Right atrium auricular region (tissue), 2 donors: ENCODE measurements at regions not wholly inside any gene's neighbourhood (a gene's known extent, or its start where the extent isn't known, plus 50 kb on each side); places are given as distances from the start of the nearest gene placed in this dataset.

Experiments used
- DNase-seq: peaks from one replicate; pipeline ENCODE4 v3.0.0-alpha.2; 2019; ENCODE audit warnings: low spot score
- H3K27ac ChIP-seq, 2 donors: fragments of 200-600 bp; sonication (generic); 1 replicate in 1 of 2; 2 replicates in 1 of 2; pipeline ENCODE4 v1.5.1; 2016 to 2019
- H3K27me3 ChIP-seq, 2 donors: fragments of 200-600 bp; sonication (generic); one replicate each; pipeline versions ENCODE4 v1.5.1 to v1.6.0; 2017 to 2019
- H3K36me3 ChIP-seq: fragments of 200-600 bp; sonication (generic); one replicate; pipeline ENCODE4 v1.5.1; 2016
- H3K4me1 ChIP-seq, 2 donors: fragments of 200-600 bp; sonication (generic); one replicate each; pipeline versions ENCODE4 v1.5.1 to v1.6.0; 2017 to 2019
- H3K4me3 ChIP-seq, 2 donors: fragments of 200-600 bp; sonication (generic); 1 replicate in 1 of 2; 2 replicates in 1 of 2; pipeline ENCODE4 v1.5.1; 2017 to 2019; ENCODE audit warnings: mild to moderate bottlenecking in 1 of 2, moderate library complexity in 1 of 2
- H3K9me3 ChIP-seq, 2 donors: fragments of 200-600 bp; sonication (generic); one replicate each; pipeline ENCODE4 v1.5.1; 2019
- TF ChIP-seq, protein P1 (sequence below), 2 donors: fragments of 200-600 bp; sonication (generic); IDR thresholded peaks; one replicate each; pipeline ENCODE4 v1.5.1; 2019; ENCODE audit warnings: antibody characterized with exemption in 2 of 2

DNA sequence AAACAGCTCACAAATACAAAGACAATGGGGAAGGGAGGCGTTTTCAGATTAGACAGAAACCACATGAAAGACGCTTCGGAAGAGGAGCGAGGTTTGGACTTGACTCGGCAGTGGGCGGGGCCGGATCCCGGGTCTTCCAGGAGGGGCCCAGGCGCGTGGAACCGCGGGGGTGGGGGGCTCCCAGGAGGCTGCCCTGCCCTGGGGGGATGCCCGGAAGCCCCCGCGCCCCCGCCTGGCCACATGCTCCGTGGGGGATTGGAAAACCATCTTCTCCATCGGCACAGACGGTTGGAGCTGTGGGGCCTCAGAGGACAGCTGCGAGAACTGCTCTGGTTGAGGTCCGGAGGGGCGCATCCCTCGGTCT, 186.0 kb upstream of the SHH start:
- DNase-seq: peak; percentile 46
- H3K4me1 ChIP-seq: no peaks in the 10 kb centered on the region
- TF ChIP-seq, protein P1, sequence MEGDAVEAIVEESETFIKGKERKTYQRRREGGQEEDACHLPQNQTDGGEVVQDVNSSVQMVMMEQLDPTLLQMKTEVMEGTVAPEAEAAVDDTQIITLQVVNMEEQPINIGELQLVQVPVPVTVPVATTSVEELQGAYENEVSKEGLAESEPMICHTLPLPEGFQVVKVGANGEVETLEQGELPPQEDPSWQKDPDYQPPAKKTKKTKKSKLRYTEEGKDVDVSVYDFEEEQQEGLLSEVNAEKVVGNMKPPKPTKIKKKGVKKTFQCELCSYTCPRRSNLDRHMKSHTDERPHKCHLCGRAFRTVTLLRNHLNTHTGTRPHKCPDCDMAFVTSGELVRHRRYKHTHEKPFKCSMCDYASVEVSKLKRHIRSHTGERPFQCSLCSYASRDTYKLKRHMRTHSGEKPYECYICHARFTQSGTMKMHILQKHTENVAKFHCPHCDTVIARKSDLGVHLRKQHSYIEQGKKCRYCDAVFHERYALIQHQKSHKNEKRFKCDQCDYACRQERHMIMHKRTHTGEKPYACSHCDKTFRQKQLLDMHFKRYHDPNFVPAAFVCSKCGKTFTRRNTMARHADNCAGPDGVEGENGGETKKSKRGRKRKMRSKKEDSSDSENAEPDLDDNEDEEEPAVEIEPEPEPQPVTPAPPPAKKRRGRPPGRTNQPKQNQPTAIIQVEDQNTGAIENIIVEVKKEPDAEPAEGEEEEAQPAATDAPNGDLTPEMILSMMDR (IDR thresholded peaks at IDR 0.05): no peak
- H3K9me3 ChIP-seq: no peaks in the 10 kb centered on the region
- H3K27ac ChIP-seq: no peak overlapping the region
- H3K36me3 ChIP-seq: no peaks in the 10 kb centered on the region
- H3K4me3 ChIP-seq: no peak overlapping the region
- no peaks in the 10 kb centered on the region for H3K27me3 ChIP-seq

DNA sequence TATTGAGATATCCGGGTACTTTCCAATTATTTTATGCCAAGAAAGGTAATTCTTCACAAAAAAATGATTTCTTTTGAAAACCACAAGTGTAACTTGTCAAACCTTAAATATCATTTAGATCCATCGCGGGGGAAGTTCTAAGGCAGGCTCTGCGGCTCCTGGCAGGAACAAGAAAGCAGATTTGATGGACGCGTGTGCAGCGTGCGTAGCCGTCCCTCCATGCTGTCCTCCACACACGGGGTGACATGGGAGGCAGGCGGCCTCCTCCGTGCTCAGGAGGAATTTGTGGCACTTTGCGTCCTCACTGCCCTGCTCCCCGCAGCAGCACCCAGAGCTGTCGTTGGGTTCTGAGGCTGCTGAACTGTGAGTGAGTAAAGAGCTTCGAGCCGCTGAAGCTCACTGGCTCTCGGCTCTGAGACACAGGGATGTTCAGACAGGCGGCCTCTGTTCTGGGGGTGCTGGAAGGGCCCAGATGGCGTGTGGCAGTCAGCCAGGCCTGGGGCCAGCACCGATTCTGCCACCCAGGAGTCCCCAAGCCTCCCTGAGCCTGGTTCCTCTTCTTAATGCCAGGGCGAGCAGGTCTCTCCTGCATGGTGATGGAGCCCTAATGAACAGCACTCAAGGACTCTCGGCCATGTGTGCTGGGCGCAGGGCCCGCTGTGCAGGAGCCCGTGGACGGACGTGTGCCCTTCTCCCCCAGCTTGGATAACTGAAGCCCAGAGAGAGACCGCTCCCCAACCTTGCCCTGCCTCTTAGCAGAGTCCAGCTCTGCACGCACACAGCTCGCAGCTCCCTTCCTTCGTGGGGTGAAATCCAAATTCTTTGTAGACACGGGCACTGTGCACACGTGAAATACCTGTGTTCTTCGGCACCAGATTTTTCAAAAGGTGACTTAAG, 185.4 kb upstream of the SHH start:
- DNase-seq: peak; percentile 38
- TF ChIP-seq, protein P1 (IDR thresholded peaks at IDR 0.05): no peak
- H3K4me1 ChIP-seq: no peaks in the 10 kb centered on the region
- no peaks in the 10 kb centered on the region for H3K9me3 ChIP-seq
- H3K27ac ChIP-seq: no peak overlapping the region
- H3K4me3 ChIP-seq: no peak overlapping the region
- no peaks in the 10 kb centered on the region for H3K36me3 ChIP-seq
- no peaks in the 10 kb centered on the region for H3K27me3 ChIP-seq

DNA sequence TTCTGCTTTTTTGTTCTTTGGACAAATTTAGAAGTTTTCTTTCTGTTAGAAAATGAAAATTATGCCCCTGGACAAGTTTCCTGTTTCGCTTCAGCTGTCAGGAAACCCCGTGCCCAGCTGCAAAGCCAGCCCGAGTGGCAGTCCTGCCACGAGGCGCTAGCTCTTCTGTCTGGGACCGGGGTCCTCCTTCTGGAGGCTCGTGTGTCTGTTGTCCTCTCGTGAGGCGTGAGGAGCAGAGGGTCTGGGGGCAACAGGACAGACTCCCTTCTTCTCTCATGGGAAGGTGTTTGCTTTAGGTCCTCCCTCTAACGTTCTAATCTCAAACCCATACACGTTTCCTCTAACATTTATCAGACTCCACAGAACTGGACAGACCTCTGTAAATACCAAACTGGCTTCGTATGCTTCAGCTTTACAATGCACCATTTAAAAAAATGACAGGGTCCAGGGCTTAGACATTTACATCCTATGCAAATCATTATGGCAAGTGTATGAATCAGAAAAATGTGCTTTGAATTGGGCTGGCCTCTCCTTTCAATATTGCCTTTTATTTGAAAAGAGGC, 184.5 kb upstream of the SHH start:
- Histone ChIP-seq H3K27ac (no peak overlapping the region), H3K4me1 (no peaks in the 10 kb centered on the region), H3K9me3 (no peaks in the 10 kb centered on the region), H3K4me3 (no peak overlapping the region), H3K27me3 (no peaks in the 10 kb centered on the region), H3K36me3 (no peaks in the 10 kb centered on the region)
- TF ChIP-seq, protein P1 (IDR thresholded peaks at IDR 0.05): no peak
- DNase-seq: peak; percentile 34

DNA sequence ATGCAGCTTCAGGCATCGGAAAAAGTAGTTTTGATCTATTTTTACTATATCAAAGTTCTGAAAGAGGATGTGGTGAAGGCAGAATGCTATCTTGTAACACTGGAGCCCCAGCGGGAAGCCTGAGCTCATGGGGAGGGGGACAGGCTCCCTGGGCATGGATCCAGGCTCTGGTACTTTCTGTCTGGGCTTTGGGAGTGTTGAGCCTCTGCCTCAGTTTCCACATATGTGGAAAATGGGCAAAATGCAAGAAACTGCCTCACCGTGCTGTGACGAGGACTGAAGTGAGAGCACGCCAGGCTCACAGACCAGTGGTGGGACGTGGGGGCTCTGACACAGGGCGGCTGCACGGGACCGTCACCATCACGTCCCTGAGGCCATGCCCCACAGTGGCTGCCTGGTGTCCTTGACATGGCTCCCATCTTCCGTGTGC, 182.9 kb upstream of the SHH start:
- H3K4me3 ChIP-seq: no peak overlapping the region
- H3K27me3 ChIP-seq: no peaks in the 10 kb centered on the region
- TF ChIP-seq, protein P1 (IDR thresholded peaks at IDR 0.05): no peak
- no peak overlapping the region for H3K27ac ChIP-seq
- H3K4me1 ChIP-seq: no peaks in the 10 kb centered on the region
- no peak for DNase-seq
- H3K9me3 ChIP-seq: no peaks in the 10 kb centered on the region
- H3K36me3 ChIP-seq: no peaks in the 10 kb centered on the region

DNA sequence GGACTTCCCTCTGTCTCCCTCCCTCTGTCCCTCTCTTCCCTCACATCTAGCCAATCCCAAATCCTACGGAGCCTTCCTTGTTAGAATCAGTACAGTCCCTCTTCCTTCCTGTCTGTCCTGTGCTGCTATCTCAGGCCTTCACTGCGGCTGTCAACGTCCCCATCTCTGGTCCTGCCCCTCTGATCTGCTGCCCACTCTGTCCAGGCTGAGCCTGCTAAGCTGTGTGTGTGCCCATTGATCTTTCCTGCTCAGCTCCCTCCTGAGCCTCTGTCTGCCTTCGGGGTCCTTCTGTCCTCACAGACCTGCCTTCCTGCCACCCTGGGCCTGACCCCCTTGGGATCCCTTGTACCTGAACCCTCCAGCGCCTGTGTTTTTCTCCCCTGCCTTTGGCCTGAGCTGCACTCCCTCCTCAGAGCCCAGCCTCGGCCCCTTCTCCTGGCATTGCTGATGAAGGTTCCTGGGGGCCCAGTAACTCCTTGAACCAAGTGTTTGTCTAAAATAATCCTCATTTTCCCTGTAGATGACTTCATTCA, 182.1 kb upstream of the SHH start:
- Histone ChIP-seq H3K4me3 (no peak overlapping the region), H3K9me3 (no peaks in the 10 kb centered on the region), H3K36me3 (no peaks in the 10 kb centered on the region), H3K4me1 (no peaks in the 10 kb centered on the region), H3K27ac (no peak overlapping the region), H3K27me3 (no peaks in the 10 kb centered on the region)
- DNase-seq: no peak
- TF ChIP-seq, protein P1 (IDR thresholded peaks at IDR 0.05): no peak
